AG09319 (cell line): ENCODE measurements at regions not wholly inside any gene's neighbourhood (a gene's known extent, or its start where the extent isn't known, plus 50 kb on each side); places are given as distances from the start of the nearest gene placed in this dataset.

ENCODE experiments used
- DNase-seq: peaks from one replicate; pipeline ENCODE4 v3.0.0-alpha.2; 2010; ENCODE audit warnings: low read depth; ENCODE audit errors: extremely low read depth
- TF ChIP-seq, protein P1 (sequence below): IDR thresholded peaks from 2 replicates; pipeline ENCODE4 v1.5.1; 2011; ENCODE audit warnings: low read depth, mild to moderate bottlenecking, inconsistent platforms, low read length, moderate library complexity

DNA sequence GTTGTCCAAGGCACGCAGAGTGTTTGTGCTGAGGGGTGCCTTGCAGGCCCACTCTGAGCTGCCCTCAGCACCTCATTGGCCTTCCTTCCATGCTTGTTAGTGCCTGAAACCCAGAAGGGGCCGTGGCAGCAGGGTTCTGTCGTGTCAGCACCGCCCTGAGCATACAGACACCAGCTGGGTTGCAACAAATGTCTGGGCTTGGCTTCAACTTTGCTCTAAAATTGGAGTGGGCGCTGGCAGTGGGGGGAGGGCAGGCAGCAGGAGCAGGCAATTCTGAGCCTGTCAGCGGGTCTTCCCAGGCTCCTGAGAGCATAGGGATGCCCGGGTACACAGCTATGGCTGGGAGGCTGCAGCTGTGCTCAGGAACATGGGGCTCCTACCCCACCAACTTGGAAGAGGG, 464.3 kb downstream of the EPHA3 start:
- no peak for DNase-seq
- TF ChIP-seq, protein P1, sequence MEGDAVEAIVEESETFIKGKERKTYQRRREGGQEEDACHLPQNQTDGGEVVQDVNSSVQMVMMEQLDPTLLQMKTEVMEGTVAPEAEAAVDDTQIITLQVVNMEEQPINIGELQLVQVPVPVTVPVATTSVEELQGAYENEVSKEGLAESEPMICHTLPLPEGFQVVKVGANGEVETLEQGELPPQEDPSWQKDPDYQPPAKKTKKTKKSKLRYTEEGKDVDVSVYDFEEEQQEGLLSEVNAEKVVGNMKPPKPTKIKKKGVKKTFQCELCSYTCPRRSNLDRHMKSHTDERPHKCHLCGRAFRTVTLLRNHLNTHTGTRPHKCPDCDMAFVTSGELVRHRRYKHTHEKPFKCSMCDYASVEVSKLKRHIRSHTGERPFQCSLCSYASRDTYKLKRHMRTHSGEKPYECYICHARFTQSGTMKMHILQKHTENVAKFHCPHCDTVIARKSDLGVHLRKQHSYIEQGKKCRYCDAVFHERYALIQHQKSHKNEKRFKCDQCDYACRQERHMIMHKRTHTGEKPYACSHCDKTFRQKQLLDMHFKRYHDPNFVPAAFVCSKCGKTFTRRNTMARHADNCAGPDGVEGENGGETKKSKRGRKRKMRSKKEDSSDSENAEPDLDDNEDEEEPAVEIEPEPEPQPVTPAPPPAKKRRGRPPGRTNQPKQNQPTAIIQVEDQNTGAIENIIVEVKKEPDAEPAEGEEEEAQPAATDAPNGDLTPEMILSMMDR: no peak

DNA sequence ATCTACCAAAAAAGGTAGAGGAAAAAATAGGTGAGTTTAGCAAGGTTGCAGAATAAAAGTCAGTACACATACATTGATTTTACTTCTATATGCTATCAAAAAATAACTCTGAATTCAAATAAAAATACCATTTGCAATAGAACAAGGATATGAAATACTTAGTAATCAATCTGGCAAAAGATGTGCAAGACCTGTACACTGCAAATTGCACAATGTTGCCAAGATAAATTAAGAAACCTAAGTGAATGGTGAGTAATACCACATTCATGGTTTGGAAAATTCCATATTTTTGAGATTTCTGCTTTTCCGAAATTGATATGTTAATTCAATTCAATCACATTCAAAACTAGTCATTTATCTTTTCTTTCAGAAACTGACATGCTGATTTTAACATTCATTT, 464.8 kb downstream of the EPHA3 start:
- no peak for DNase-seq
- TF ChIP-seq, protein P1: no peak

DNA sequence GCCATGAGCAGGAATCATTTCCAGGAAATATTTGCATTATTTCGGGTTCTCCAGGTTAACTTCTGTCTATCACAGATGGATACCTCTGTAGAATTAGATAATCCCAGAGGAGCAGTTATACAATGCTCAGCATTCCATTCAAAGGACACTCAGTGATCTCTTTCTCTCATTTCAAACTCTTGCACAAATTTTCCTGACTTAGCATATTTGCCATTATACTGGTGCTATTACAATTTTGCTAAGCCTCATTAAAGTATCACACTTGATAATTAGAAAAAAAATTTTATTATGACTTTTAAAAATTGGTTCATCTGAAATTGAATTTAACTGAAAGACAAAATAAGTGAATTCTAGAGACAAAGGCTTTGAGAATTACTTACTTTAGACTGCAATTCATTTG, 469.0 kb downstream of the EPHA3 start:
- no peak for DNase-seq
- TF ChIP-seq, protein P1: no peak

DNA sequence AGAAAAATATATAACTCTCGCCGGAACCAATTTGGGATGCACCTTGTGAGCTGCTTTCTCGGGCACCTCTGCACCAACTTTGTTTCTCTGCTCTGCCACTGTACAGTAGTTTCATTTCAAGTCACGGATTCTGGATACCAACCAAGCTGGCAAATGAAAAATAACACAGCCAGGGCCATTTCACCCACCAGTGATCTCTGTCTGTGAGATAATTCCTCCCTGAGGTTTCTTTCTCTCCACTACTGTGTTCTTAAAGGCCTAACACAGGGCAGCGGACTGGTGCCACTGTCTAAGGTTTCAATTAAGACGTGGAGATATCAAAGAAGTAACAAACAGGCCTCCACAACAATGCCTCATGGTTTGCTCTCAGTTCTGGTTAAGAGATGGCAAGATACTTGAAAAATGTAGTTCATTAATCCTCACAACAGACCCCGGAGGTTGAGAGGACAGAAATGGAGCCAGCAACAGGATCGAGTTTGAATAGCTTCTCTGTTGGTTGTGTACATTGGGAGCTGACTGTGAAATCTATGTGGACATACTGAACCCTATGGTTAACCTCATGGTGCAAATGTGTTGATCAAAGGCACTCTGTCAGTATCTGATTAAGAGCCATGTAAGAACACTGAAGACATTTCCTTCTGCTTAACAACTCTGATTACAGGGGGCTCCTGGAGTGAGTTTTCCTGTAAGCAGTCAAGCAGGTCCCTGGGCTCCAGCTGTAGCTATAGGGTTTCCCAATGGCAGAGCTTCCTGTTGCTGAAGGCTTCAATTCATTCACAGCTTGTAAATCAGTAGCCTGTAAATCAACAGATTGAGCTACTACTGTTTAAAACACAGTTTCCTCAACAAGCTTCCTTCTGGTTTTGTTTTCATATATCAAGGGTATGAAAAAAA, 470.5 kb downstream of the EPHA3 start:
- no peak for DNase-seq
- TF ChIP-seq, protein P1: no peak

DNA sequence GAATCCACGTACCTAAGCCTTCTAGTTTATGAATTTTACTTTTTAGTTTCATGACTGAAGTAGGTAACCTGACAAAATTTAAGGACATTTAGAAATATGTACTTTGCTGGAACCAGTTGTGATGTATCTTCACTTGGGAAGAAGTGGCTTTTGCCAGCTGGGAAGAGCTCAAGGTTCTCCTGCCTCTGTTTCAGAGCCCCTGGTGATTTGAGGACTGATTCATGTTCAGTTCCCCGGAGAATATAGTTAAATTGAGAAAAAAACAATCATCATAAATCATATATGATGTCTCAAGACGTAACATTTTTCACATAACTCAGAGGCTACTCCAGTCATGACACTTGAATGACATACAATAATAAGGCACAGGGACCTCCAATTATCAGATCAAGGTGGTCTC, 473.4 kb downstream of the EPHA3 start:
- no peak for DNase-seq
- TF ChIP-seq, protein P1: no peak

DNA sequence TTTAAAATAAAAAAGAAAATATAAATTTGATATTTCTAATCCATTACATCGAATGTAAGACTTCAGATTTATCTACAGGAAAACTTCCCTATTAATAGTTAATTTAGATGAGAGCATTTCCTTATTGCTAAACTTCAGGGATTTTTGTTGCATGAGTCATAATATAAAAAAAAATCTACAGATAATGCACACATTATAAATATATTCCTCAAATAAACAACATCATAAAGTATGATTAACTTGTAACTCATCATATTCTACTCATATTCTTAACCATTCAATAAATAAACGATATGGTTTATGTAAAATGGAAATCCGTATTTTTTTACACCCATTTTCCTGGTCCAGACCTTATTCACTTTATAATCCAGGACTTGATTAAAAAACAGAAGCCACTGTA, 477.0 kb downstream of the EPHA3 start:
- TF ChIP-seq, protein P1: no peak
- no peak for DNase-seq

DNA sequence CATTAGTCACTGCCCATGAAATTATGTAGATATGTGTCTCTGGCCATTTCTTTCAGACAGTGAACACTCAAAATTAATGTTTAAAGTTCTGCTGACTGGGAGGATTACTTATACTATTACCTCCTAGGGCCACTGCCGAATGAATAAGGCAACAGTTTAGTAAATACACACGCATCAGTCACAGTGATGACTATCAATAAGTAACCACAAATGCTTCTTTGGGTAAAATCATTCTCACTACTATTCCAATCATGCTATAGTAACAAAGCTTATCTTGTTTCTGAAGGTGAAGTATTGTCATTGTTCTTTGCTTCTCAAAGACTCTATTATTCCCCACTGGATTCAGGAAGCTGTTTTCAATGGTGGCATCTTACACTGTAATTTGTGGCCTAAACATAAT, 478.8 kb downstream of the EPHA3 start:
- TF ChIP-seq, protein P1: no peak
- DNase-seq: no peak
